Fibroblast of lung (primary cell): ENCODE measurements at regions not wholly inside any gene's neighbourhood (a gene's known extent, or its start where the extent isn't known, plus 50 kb on each side); places are given as distances from the start of the nearest gene placed in this dataset.

Source experiments
- DNase-seq, 2 donors: peaks; one replicate each; pipeline versions ENCODE4 v3.0.0 to v3.0.0-alpha.2; 2010; ENCODE audit warnings: low read depth in 2 of 2
- H2AFZ ChIP-seq: 2 replicates; pipeline ENCODE4 v1.5.1; 2012; ENCODE audit warnings: low read length, control low read depth, inconsistent platforms
- H3K27ac ChIP-seq: 2 replicates; pipeline ENCODE4 v1.5.1; 2011; ENCODE audit warnings: low read length, control low read depth; ENCODE audit not compliant: insufficient read depth
- H3K27me3 ChIP-seq: 2 replicates; pipeline ENCODE4 v1.5.1; 2011; ENCODE audit warnings: mild to moderate bottlenecking, low read length; ENCODE audit not compliant: control insufficient read depth, insufficient read depth
- H3K36me3 ChIP-seq: 2 replicates; pipeline ENCODE4 v1.5.1; 2011; ENCODE audit warnings: low read length; ENCODE audit not compliant: control insufficient read depth, insufficient read depth
- H3K4me1 ChIP-seq: 2 replicates; pipeline ENCODE4 v1.5.1; 2011; ENCODE audit warnings: low read length; ENCODE audit not compliant: control insufficient read depth, insufficient read depth; ENCODE audit errors: extremely low read depth
- H3K4me2 ChIP-seq: 2 replicates; pipeline ENCODE4 v1.5.1; 2011; ENCODE audit warnings: low read length, control low read depth; ENCODE audit not compliant: insufficient read depth; ENCODE audit errors: extremely low read depth
- H3K4me3 ChIP-seq, 4 experiments: fragments of 200-600 bp in 1 of 4; sonication (generic) in 1 of 4; replicated peaks in 1 of 4; 2 replicates each; pipeline ENCODE4 v1.5.1; 2011 to 2016; ENCODE audit warnings: low read length in 4 of 4, low read depth in 3 of 4, mild to moderate bottlenecking in 3 of 4, control low read depth in 2 of 4, inconsistent platforms in 1 of 4, mixed read lengths in 1 of 4; ENCODE audit not compliant: insufficient read depth in 1 of 4; ENCODE audit errors: control extremely low read depth in 1 of 4
- H3K79me2 ChIP-seq: 2 replicates; pipeline ENCODE4 v1.5.1; 2012; ENCODE audit warnings: mild to moderate bottlenecking, low read length, inconsistent platforms; ENCODE audit not compliant: control insufficient read depth, insufficient read depth
- H3K9ac ChIP-seq: 2 replicates; pipeline ENCODE4 v1.5.1; 2011; ENCODE audit warnings: mild to moderate bottlenecking, low read length, control low read depth; ENCODE audit not compliant: insufficient read depth
- H3K9me3 ChIP-seq: 2 replicates; pipeline ENCODE4 v1.5.1; 2012; ENCODE audit warnings: low read depth, low read length; ENCODE audit not compliant: control insufficient read depth, insufficient read depth
- H4K20me1 ChIP-seq: 2 replicates; pipeline ENCODE4 v1.5.1; 2011; ENCODE audit warnings: low read length; ENCODE audit not compliant: control insufficient read depth, insufficient read depth; ENCODE audit errors: extremely low read depth
- EZH2 ChIP-seq: IDR thresholded peaks from 2 replicates; pipeline ENCODE4 v1.5.1; 2012; ENCODE audit warnings: low read length, control low read depth, mild to moderate bottlenecking; ENCODE audit errors: missing control alignments
- TF ChIP-seq, protein P1 (sequence below), 2 donors: IDR thresholded peaks in 1 of 2; conservative IDR thresholded peaks in 1 of 2; 1 replicate in 1 of 2; 2 replicates in 1 of 2; pipeline ENCODE4 v1.5.1; 2011 to 2012; ENCODE audit warnings: low read length in 2 of 2, control low read depth in 1 of 2, inconsistent platforms in 1 of 2, low read depth in 1 of 2, mild to moderate bottlenecking in 1 of 2

DNA sequence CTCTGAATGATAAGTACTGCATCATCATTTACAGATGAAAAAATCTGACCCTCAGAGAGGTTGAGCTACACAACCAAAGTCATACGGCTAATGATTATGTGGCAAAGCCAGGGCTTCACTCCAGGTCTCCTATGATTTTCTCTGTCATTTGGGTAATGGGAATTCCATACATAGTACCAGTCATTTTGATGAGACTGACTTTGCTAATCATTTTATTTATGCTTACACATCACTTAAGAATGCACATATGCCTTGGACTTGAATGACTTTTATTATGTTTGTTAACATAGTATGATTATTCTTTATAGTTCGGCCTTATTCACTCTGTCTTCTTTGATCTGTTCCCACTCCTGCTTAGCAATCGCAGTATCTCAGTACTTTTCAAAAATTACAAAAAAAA is 255.1 kb upstream of the GPRIN3 start:
- no peak overlapping the region for H3K4me3 ChIP-seq
- no peaks in the 10 kb centered on the region for H4K20me1 ChIP-seq
- H3K4me1 ChIP-seq, result no peaks in the 10 kb centered on the region
- H3K79me2 ChIP-seq, result no peaks in the 10 kb centered on the region
- peak in 1 of 2 donors; percentile 20 for DNase-seq
- H3K36me3 ChIP-seq, result no peaks in the 10 kb centered on the region
- no peak overlapping the region for H3K27ac ChIP-seq
- no peak overlapping the region for H3K4me2 ChIP-seq
- no peak overlapping the region for H3K9ac ChIP-seq
- no peaks in the 10 kb centered on the region for H3K27me3 ChIP-seq
- H3K9me3 ChIP-seq, result no peaks in the 10 kb centered on the region
- TF ChIP-seq EZH2, result no peak
- TF ChIP-seq, protein P1, sequence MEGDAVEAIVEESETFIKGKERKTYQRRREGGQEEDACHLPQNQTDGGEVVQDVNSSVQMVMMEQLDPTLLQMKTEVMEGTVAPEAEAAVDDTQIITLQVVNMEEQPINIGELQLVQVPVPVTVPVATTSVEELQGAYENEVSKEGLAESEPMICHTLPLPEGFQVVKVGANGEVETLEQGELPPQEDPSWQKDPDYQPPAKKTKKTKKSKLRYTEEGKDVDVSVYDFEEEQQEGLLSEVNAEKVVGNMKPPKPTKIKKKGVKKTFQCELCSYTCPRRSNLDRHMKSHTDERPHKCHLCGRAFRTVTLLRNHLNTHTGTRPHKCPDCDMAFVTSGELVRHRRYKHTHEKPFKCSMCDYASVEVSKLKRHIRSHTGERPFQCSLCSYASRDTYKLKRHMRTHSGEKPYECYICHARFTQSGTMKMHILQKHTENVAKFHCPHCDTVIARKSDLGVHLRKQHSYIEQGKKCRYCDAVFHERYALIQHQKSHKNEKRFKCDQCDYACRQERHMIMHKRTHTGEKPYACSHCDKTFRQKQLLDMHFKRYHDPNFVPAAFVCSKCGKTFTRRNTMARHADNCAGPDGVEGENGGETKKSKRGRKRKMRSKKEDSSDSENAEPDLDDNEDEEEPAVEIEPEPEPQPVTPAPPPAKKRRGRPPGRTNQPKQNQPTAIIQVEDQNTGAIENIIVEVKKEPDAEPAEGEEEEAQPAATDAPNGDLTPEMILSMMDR (conservative IDR thresholded peaks at IDR 0.05 in 1 of 2, IDR thresholded peaks at IDR 0.05 in 1 of 2; ENCODE audit: low read depth in 1 of 2, low read length in 2 of 2), result no peak
- no peak overlapping the region for H2AFZ ChIP-seq

DNA sequence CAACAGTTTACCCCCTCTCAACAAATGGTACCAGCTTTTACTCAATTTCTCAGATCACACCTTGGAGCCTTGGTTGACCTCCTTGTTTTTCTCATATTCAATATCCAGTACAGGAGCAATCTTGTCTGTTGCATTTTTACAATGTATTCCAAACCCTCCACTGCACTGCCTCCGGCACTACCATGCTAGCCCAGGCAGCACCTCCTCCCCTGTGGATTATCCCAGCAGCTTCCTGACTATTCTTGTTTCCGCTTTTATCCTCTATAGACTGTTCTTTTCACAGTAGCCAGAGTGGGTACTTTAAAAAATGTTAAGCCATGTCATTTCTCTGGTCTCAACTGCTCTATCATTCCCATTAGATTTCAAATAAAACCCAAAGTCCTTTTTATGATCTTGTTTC is 253.4 kb upstream of the GPRIN3 start:
- no peak overlapping the region for H3K9ac ChIP-seq
- no peaks in the 10 kb centered on the region for H3K27me3 ChIP-seq
- no peaks in the 10 kb centered on the region for H3K79me2 ChIP-seq
- no peaks in the 10 kb centered on the region for H3K4me1 ChIP-seq
- H3K4me2 ChIP-seq, result no peak overlapping the region
- TF ChIP-seq, protein P1 (conservative IDR thresholded peaks at IDR 0.05 in 1 of 2, IDR thresholded peaks at IDR 0.05 in 1 of 2; ENCODE audit: low read depth in 1 of 2, low read length in 2 of 2), result no peak
- TF ChIP-seq EZH2, result no peak
- no peaks in the 10 kb centered on the region for H3K36me3 ChIP-seq
- H3K4me3 ChIP-seq, result no peak overlapping the region
- H3K27ac ChIP-seq, result no peak overlapping the region
- H2AFZ ChIP-seq, result no peak overlapping the region
- no peaks in the 10 kb centered on the region for H4K20me1 ChIP-seq
- no peaks in the 10 kb centered on the region for H3K9me3 ChIP-seq
- DNase-seq, result no peak

DNA sequence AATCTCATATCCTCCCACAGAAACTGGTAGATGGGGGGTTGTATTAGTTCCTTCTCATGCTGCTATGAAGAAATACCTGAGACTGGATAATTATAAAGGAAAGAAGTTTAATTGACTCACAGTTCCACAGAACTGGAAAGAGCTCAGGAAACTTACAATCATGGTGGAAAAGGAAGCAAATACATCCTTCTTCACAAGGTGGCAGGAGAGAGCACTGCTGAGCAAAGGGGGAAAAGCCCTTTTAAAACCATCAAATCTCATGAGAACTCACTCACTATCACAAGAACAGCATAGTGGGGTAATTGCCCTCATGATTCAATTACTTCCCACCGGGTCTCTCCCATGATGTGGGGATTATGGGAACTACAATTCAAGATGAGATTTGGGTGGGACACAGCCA is 250.5 kb upstream of the GPRIN3 start:
- Histone ChIP-seq H3K4me3 (no peak overlapping the region), H3K9ac (no peak overlapping the region), H3K79me2 (no peaks in the 10 kb centered on the region), H4K20me1 (no peaks in the 10 kb centered on the region), H3K4me1 (no peaks in the 10 kb centered on the region), H3K27ac (no peak overlapping the region), H3K36me3 (no peaks in the 10 kb centered on the region), H3K9me3 (no peaks in the 10 kb centered on the region), H3K27me3 (no peaks in the 10 kb centered on the region), H3K4me2 (no peak overlapping the region), H2AFZ (no peak overlapping the region)
- TF ChIP-seq EZH2, result no peak
- TF ChIP-seq, protein P1 (conservative IDR thresholded peaks at IDR 0.05 in 1 of 2, IDR thresholded peaks at IDR 0.05 in 1 of 2; ENCODE audit: low read depth in 1 of 2, low read length in 2 of 2), result peak; percentile 24 to 30
- DNase-seq, result no peak
